ENCODE measurements at regions not wholly inside any gene's neighbourhood (a gene's known extent, or its start where the extent isn't known, plus 50 kb on each side); places are given as distances from the start of the nearest gene placed in this dataset.

- Histone ChIP-seq H3K27me3 (no peaks in the 10 kb centered on the region), H3K36me3 (no peaks in the 10 kb centered on the region), H3K9me3 (no peaks in the 10 kb centered on the region), H3K4me1 (no peaks in the 10 kb centered on the region), H3K27ac (no peak overlapping the region), H3K4me3 (no peak overlapping the region)
- 74 to 94% methylated on average over 2 of the region's 2 CpGs for WGBS, 2 donors (ENCODE audit: low coverage in 1 of 2)
- TF ChIP-seq POLR2AphosphoS5 (IDR thresholded peaks at IDR 0.05): no peak
- TF ChIP-seq POLR2A (IDR thresholded peaks at IDR 0.05): no peak
- TF ChIP-seq EP300 (IDR thresholded peaks at IDR 0.05): no peak
- no peak for TF ChIP-seq CTCF (IDR thresholded peaks at IDR 0.05)
- no peak for ATAC-seq
Observed at GRCh38 chr14:30108975-30109700, 181.5 kb upstream of the PRKD1 start.

- ATAC-seq: no peak
- H3K36me3 ChIP-seq: no peaks in the 10 kb centered on the region
- H3K9me3 ChIP-seq: no peaks in the 10 kb centered on the region
- no peaks in the 10 kb centered on the region for H3K4me1 ChIP-seq
- no peak overlapping the region for H3K4me3 ChIP-seq
- H3K27ac ChIP-seq: no peak overlapping the region
- no peaks in the 10 kb centered on the region for H3K27me3 ChIP-seq
- TF ChIP-seq POLR2AphosphoS5 (IDR thresholded peaks at IDR 0.05) (no peak), POLR2A (IDR thresholded peaks at IDR 0.05) (no peak), CTCF (IDR thresholded peaks at IDR 0.05) (no peak), EP300 (IDR thresholded peaks at IDR 0.05) (no peak)
Observed at GRCh38 chr14:30114051-30114450, 186.4 kb upstream of the PRKD1 start.

GRCh38 chr14:30115756-30116155 lies 188.1 kb upstream of the PRKD1 start:
- Histone ChIP-seq H3K36me3 (no peaks in the 10 kb centered on the region), H3K4me1 (no peaks in the 10 kb centered on the region), H3K27me3 (no peaks in the 10 kb centered on the region), H3K4me3 (no peak overlapping the region), H3K9me3 (no peaks in the 10 kb centered on the region), H3K27ac (no peak overlapping the region)
- 25 to 37% methylated on average over 2 of the region's 2 CpGs for WGBS, 2 donors (ENCODE audit: low coverage in 1 of 2)
- TF ChIP-seq EP300 (IDR thresholded peaks at IDR 0.05) (no peak), POLR2AphosphoS5 (IDR thresholded peaks at IDR 0.05) (no peak), POLR2A (IDR thresholded peaks at IDR 0.05) (no peak)
- ATAC-seq: no peak

- no peak for ATAC-seq
- H3K27me3 ChIP-seq: no peaks in the 10 kb centered on the region
- H3K9me3 ChIP-seq: no peaks in the 10 kb centered on the region
- no peak overlapping the region for H3K27ac ChIP-seq
- no peak for TF ChIP-seq POLR2A (IDR thresholded peaks at IDR 0.05)
- TF ChIP-seq EP300 (IDR thresholded peaks at IDR 0.05): no peak
- TF ChIP-seq CTCF (IDR thresholded peaks at IDR 0.05): no peak
- TF ChIP-seq POLR2AphosphoS5 (IDR thresholded peaks at IDR 0.05): no peak
- no peaks in the 10 kb centered on the region for H3K36me3 ChIP-seq
- 67 to 74% methylated on average over 2 of the region's 2 CpGs for WGBS, 2 donors (ENCODE audit: low coverage in 1 of 2)
- no peaks in the 10 kb centered on the region for H3K4me1 ChIP-seq
- H3K4me3 ChIP-seq: no peak overlapping the region
Observed at GRCh38 chr14:30118992-30119640, 191.5 kb upstream of the PRKD1 start.

- H3K4me3 ChIP-seq: no peak overlapping the region
- no peak for TF ChIP-seq EP300 (IDR thresholded peaks at IDR 0.05)
- H3K27me3 ChIP-seq: no peaks in the 10 kb centered on the region
- H3K27ac ChIP-seq: no peak overlapping the region
- no peaks in the 10 kb centered on the region for H3K36me3 ChIP-seq
- H3K4me1 ChIP-seq: no peaks in the 10 kb centered on the region
- no peak for ATAC-seq
- 68 to 73% methylated on average over 2 of the region's 2 CpGs for WGBS, 2 donors (ENCODE audit: low coverage in 1 of 2)
- no peaks in the 10 kb centered on the region for H3K9me3 ChIP-seq
Observed at GRCh38 chr14:30125322-30125979, 197.8 kb upstream of the PRKD1 start.

Data from gastroesophageal sphincter (tissue), 4 donors.